IPS DF 6.9 (cell line): ENCODE measurements at regions not wholly inside any gene's neighbourhood (a gene's known extent, or its start where the extent isn't known, plus 50 kb on each side); places are given as distances from the start of the nearest gene placed in this dataset.

Source experiments
- DNase-seq: peaks from one replicate; pipeline ENCODE4 v3.0.0-alpha.2; 2013; ENCODE audit warnings: low read depth, low spot score
- H3K27ac ChIP-seq: one replicate; pipeline ENCODE4 v1.5.1; 2013; ENCODE audit warnings: low read length, control low read depth
- H3K27me3 ChIP-seq: 2 replicates; pipeline ENCODE4 v1.6.1; 2013; ENCODE audit warnings: mild to moderate bottlenecking, low read length; ENCODE audit not compliant: control insufficient read depth, insufficient read depth
- H3K36me3 ChIP-seq: 2 replicates; pipeline ENCODE4 v1.6.1; 2013; ENCODE audit warnings: low read length; ENCODE audit not compliant: control insufficient read depth, insufficient read depth
- H3K4me1 ChIP-seq: 2 replicates; pipeline ENCODE4 v1.6.1; 2013; ENCODE audit warnings: low read length; ENCODE audit not compliant: control insufficient read depth, insufficient read depth
- H3K4me3 ChIP-seq: 2 replicates; pipeline ENCODE4 v1.5.1; 2013; ENCODE audit warnings: mild to moderate bottlenecking, low read length
- H3K9me3 ChIP-seq: 2 replicates; pipeline ENCODE4 v1.6.1; 2013; ENCODE audit warnings: low read length, inconsistent platforms; ENCODE audit not compliant: control insufficient read depth, insufficient read depth
- whole genome bisulfite sequencing: extraction: QIAGEN DNeasy Blood & Tissue Kit; methylation state at CpG from one replicate; pipeline ENCODE4 v1.1.7; 2013; ENCODE audit warnings: mixed read lengths, missing lambda C conversion rate; ENCODE audit not compliant: insufficient read length, insufficient coverage; 5-methylcytosine and 5-hydroxymethylcytosine counted together

DNA sequence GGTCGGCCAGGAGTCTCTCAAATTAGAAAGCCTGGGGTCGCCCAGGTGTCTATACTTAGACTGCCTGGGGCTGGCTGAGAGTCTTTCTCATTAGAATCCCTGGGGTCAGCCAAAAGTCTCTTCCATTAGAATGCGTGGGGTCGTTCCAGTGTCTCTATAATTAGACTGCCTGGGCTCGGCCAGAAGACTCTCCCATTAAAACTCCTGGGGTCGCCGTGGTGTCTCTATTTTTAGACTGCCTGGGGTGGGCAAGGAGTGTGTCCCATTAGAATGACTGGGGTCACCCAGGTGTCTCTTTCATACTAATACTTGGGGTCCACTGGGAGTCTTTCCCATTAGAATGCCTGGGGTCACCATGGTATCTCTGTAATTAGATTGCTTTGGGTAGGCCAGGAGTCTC is 2227.7 kb downstream of the TP53TG3F start:
- H3K4me3 ChIP-seq: no peak overlapping the region
- WGBS: no CpG with 5 or more reads among the region's 7 CpGs
- H3K9me3 ChIP-seq: peaks cover 2% of the 10 kb centered on the region; the same call in 1 of the 2 replicates
- no peaks in the 10 kb centered on the region for H3K27me3 ChIP-seq
- H3K36me3 ChIP-seq: no peaks in the 10 kb centered on the region
- no peak overlapping the region for H3K27ac ChIP-seq
- DNase-seq: no peak
- no peaks in the 10 kb centered on the region for H3K4me1 ChIP-seq

DNA sequence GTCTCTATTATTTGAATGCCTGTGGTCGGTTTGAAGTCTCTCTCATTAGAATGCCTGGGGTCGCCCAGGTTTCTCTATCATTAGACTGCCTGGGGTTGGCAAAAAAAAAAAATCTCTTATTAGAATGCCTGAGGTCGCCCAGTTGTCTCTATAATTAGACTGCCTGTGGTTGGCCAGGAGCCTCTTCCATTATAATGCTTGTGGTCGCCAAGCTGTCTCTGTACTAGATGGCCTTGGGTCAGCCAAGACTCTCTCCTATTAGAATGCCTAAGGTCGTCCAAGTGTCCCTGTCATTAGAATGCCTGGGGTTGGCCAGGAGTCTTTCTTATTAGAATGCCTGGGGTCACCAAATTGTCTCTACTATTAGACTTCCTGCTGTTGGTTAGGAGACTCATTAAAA is 2228.4 kb downstream of the TP53TG3F start:
- WGBS: no CpG with 5 or more reads among the region's 5 CpGs
- H3K4me1 ChIP-seq: no peaks in the 10 kb centered on the region
- H3K27me3 ChIP-seq: no peaks in the 10 kb centered on the region
- H3K4me3 ChIP-seq: no peak overlapping the region
- no peak overlapping the region for H3K27ac ChIP-seq
- peaks cover 3% of the 10 kb centered on the region for H3K9me3 ChIP-seq
- DNase-seq: no peak
- H3K36me3 ChIP-seq: no peaks in the 10 kb centered on the region

DNA sequence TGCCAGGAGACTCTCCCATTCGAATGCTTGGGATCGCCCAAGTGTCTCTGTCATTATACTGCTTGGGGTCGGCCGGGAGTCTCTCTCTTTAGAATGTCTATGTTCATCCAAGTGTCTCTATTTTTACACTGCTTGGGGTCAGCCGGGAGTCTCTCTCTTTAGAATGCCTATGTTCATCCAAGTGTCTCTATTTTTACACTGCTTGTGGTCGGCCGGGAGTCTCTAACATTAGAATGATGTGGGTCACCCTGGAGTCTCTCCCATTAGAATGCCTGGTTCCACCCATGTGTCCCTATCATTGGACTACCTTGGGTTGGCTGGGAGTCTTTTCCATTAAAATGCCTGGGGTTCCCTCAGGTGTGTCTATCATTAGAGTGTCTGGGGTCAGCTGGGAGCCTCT is 2230.4 kb downstream of the TP53TG3F start:
- no peak overlapping the region for H3K27ac ChIP-seq
- peaks cover 3% of the 10 kb centered on the region for H3K9me3 ChIP-seq
- no peak overlapping the region for H3K4me3 ChIP-seq
- DNase-seq: no peak
- H3K4me1 ChIP-seq: no peaks in the 10 kb centered on the region
- no peaks in the 10 kb centered on the region for H3K36me3 ChIP-seq
- H3K27me3 ChIP-seq: no peaks in the 10 kb centered on the region
- no CpG with 5 or more reads among the region's 7 CpGs for WGBS

DNA sequence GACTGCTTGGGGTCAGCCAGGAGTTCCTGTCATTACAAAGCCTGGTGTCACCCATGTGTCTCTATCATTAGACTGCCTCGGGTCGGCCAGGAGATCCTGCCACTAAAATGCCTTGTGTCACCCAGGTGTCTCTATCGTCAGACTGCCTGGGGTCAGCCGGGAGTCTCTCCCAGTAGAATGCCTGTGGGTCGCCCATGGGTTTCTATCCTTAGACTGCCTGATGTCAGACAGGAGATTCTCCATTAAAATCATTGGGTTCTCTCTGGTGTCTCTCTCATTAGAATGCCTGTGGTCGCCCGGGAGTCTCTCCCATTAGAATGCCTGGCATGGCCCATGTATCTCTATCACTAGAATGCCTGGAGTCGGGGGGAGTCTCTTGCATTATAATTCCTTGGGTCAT is 2231.0 kb downstream of the TP53TG3F start:
- no peak for DNase-seq
- WGBS: no CpG with 5 or more reads among the region's 8 CpGs
- H3K4me1 ChIP-seq: no peaks in the 10 kb centered on the region
- H3K4me3 ChIP-seq: no peak overlapping the region
- H3K9me3 ChIP-seq: peaks cover 3% of the 10 kb centered on the region
- no peaks in the 10 kb centered on the region for H3K36me3 ChIP-seq
- H3K27me3 ChIP-seq: no peaks in the 10 kb centered on the region
- H3K27ac ChIP-seq: no peak overlapping the region

DNA sequence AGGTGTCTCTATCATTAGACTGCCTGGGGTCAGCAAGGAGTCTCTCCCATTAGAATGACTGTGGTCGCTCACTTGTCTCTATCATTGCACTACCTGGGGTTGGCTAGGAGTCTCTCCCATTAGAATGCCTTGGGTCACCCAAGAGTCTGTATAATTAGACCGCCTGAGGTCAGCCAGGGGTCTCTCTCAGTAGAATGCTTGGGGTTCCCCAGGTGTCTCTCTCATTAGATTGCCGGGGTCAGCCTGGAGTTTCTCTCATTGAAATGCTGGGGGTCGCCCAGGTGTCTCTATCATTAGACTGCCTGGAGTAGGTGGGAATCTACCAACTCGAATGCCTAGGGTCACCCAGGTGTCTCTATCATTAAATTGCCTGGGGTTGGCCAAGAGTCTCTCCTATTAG is 2231.6 kb downstream of the TP53TG3F start:
- WGBS: no CpG with 5 or more reads among the region's 5 CpGs

DNA sequence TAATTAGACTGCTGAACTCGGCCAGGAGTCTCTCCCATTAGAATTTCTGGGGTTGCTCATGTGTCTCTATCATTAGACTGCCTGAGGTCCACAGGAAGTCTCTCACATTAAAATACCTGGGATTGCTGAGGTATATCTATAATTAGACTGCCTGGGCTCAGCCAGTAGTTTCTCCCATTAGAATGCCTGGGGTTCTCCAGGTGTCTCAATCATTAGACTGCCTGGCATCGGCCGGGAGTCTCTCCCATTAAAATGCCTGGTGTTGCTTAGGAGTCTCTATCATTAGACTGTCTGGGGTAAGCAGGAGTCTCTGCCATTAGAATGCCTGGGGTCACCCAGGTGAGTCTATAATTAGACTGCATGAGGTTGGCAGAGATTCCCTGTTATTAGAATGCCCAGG is 2233.4 kb downstream of the TP53TG3F start:
- peaks cover 3% of the 10 kb centered on the region for H3K9me3 ChIP-seq
- H3K4me1 ChIP-seq: no peaks in the 10 kb centered on the region

More for the DNA sequence above, 2231.6 kb downstream of the TP53TG3F start:
- H3K27ac ChIP-seq: no peak overlapping the region
- no peaks in the 10 kb centered on the region for H3K4me1 ChIP-seq
- no peaks in the 10 kb centered on the region for H3K27me3 ChIP-seq
- peaks cover 3% of the 10 kb centered on the region for H3K9me3 ChIP-seq
- H3K36me3 ChIP-seq: no peaks in the 10 kb centered on the region
- H3K4me3 ChIP-seq: no peak overlapping the region
- DNase-seq: no peak

DNA sequence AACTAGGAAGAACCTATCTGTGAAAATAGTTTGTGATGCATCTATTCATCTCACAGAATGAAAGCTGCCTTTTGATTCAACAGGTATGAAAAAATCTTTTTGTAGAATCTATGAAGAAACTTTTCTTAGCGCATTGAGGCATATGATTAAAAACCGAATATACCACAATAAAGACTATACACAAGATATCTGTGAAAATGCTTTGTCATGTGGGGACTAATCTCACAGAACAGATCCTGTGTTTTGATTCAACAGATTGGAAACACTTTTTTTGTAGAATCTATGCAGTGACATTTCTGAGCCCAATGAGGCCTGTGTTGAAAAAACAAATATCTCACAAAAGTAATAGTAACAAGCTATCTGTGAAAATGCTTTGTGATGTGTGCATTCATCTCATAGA is 2247.5 kb downstream of the TP53TG3F start:
- no peak overlapping the region for H3K4me3 ChIP-seq
- DNase-seq: no peak
- H3K36me3 ChIP-seq: no peaks in the 10 kb centered on the region
- no peaks in the 10 kb centered on the region for H3K4me1 ChIP-seq
- H3K27me3 ChIP-seq: no peaks in the 10 kb centered on the region
- H3K9me3 ChIP-seq: no peaks in the 10 kb centered on the region; the same call in 1 of the 2 replicates
- H3K27ac ChIP-seq: no peak overlapping the region
- no CpG with 5 or more reads among the region's 2 CpGs for WGBS

More for the DNA sequence above, 2233.4 kb downstream of the TP53TG3F start:
- no CpG with 5 or more reads among the region's 3 CpGs for WGBS
- Histone ChIP-seq H3K27me3 (no peaks in the 10 kb centered on the region), H3K27ac (no peak overlapping the region), H3K36me3 (no peaks in the 10 kb centered on the region), H3K4me3 (no peak overlapping the region)
- no peak for DNase-seq

DNA sequence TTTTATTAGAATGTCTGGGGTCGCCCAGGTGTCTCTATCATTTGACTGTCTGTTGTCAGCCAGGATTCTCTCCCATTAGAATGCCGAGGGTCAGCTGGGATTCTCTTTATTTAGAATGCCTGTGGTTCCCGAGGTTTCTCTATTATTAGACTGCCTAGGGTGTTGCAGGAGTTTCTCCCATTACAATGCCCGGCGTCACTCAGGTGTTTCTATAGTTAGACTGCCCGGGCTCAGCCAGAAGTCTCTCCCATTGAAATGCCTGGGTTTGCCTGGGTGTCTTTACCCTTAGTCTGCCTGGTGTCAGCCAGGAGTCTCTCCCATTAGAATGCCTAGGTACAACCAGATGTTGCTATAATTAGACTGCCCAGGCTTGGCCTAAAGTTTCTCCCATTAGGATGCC is 2252.0 kb downstream of the TP53TG3F start:
- WGBS: no CpG with 5 or more reads among the region's 6 CpGs
- no peaks in the 10 kb centered on the region for H3K4me1 ChIP-seq
- DNase-seq: no peak
- H3K4me3 ChIP-seq: no peak overlapping the region
- no peak overlapping the region for H3K27ac ChIP-seq
- no peaks in the 10 kb centered on the region; the same call in 1 of the 2 replicates for H3K9me3 ChIP-seq
- H3K27me3 ChIP-seq: no peaks in the 10 kb centered on the region
- no peaks in the 10 kb centered on the region for H3K36me3 ChIP-seq

DNA sequence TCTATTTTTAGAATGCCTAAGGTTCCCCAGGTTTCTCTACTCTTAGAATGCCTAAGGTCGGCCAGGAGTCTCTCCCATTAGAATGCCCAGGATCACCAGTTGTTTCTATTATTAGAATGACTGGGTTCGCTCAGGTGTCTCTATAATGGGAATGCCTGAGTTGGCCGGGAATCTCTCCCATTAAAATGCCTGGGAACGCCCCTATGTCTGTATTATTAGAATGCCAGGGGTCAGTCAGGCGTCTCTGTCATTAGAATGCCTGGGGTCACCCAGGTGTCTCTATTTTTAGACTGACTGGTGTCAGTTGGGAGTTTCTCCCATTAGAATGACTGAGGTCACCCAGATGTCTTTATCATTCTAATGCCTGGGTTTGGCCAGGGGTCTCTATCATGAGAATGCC is 2252.5 kb downstream of the TP53TG3F start:
- no peak overlapping the region for H3K27ac ChIP-seq
- no peaks in the 10 kb centered on the region for H3K4me1 ChIP-seq
- no peak for DNase-seq
- no peaks in the 10 kb centered on the region; the same call in 1 of the 2 replicates for H3K9me3 ChIP-seq
- no peak overlapping the region for H3K4me3 ChIP-seq
- H3K36me3 ChIP-seq: no peaks in the 10 kb centered on the region
- no CpG with 5 or more reads among the region's 5 CpGs for WGBS
- H3K27me3 ChIP-seq: no peaks in the 10 kb centered on the region

DNA sequence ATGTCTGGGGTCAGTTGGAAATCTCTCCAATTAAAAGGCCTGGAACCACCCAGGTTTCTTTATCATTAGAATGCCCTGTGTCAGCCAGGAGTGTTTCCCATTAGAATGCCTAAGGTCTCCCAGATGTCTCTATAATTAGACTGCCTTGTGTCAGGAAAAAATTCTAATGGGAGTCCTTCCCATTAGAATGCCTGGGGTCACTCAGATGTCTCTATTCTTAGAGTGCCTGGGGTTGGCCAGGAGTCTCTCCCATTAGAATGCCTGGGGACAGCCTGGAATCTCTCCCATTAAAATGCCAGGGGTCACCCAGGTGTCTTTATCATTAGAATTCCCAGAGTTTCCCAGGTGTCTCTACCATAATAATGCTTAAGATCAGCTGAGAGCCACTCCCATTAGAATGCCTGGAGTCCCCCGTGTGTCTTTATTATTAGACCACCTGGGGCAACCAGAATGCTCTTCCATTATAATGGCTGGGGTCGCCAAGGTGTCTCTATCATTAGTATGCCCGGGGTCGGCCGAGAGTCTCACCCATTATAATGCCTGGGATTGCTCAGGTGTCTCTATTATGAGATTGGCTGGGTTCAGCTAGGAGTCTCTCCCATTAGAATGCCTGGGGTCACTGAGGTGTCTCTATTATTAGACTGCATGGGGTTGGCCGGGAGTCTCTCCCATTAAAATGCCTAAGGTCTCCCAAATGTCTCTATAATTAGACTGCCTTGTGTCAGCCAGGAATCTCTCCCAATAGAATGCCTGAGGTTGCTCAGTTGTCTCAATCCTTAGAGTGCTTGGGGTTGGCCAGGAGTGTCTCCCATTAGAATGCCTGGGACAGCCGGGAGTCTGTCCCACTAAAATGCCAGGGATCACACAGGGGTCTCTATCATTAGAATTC is 2254.6 kb downstream of the TP53TG3F start:
- no peak overlapping the region for H3K27ac ChIP-seq
- no CpG with 5 or more reads among the region's 7 CpGs for WGBS

DNA sequence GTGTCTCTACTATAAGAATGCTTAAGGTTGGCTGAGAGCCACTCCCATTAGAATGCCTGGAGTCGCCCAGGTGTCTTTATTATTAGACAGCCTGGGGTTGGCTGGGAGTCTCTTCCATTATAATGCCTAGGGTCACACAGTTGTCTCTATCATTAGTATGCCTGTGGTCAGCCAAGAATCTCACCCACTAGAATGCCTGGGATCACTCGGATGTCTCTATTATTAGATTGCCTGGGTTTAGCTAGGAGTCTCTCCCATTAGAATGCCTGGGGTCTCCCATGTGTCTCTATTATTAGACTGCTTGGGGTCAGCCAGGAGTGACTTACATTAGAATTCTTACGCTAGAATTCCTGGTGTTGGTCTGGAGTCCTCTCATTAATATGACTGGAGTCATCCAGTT is 2255.3 kb downstream of the TP53TG3F start:
- WGBS: no CpG with 5 or more reads among the region's 3 CpGs
- H3K27ac ChIP-seq: no peak overlapping the region
- H3K9me3 ChIP-seq: no peaks in the 10 kb centered on the region; the same call in 1 of the 2 replicates

More for the DNA sequence above, 2254.6 kb downstream of the TP53TG3F start:
- Histone ChIP-seq H3K9me3 (no peaks in the 10 kb centered on the region; the same call in 1 of the 2 replicates), H3K36me3 (no peaks in the 10 kb centered on the region), H3K27me3 (no peaks in the 10 kb centered on the region), H3K4me3 (no peak overlapping the region), H3K4me1 (no peaks in the 10 kb centered on the region)
- DNase-seq: no peak

More for the DNA sequence above, 2255.3 kb downstream of the TP53TG3F start:
- no peak for DNase-seq
- Histone ChIP-seq H3K4me3 (no peak overlapping the region), H3K27me3 (no peaks in the 10 kb centered on the region), H3K4me1 (no peaks in the 10 kb centered on the region), H3K36me3 (no peaks in the 10 kb centered on the region)
